ENCODE measurements at regions not wholly inside any gene's neighbourhood (a gene's known extent, or its start where the extent isn't known, plus 50 kb on each side); places are given as distances from the start of the nearest gene placed in this dataset.

DNA sequence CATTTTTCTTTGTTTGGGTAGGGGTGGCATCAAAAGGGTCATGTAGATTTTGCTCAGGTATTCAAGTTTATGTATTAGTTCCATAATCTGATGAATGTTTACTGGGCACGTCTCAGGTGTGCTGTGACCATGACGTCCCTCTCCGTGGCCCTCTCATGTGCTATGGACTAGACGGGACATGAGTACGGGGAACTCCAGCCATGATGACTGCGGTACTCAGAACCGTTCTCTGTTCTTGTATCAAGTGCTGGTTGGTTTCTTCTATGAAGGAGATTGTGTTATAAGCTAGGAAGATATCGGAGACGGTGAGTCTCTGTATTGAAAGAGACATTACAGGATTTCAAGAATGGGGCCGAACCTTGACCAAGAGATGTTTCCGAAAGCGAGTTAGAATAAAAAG is 116.5 kb upstream of the ADARB2 start (continued):
- TF ChIP-seq, protein P1, sequence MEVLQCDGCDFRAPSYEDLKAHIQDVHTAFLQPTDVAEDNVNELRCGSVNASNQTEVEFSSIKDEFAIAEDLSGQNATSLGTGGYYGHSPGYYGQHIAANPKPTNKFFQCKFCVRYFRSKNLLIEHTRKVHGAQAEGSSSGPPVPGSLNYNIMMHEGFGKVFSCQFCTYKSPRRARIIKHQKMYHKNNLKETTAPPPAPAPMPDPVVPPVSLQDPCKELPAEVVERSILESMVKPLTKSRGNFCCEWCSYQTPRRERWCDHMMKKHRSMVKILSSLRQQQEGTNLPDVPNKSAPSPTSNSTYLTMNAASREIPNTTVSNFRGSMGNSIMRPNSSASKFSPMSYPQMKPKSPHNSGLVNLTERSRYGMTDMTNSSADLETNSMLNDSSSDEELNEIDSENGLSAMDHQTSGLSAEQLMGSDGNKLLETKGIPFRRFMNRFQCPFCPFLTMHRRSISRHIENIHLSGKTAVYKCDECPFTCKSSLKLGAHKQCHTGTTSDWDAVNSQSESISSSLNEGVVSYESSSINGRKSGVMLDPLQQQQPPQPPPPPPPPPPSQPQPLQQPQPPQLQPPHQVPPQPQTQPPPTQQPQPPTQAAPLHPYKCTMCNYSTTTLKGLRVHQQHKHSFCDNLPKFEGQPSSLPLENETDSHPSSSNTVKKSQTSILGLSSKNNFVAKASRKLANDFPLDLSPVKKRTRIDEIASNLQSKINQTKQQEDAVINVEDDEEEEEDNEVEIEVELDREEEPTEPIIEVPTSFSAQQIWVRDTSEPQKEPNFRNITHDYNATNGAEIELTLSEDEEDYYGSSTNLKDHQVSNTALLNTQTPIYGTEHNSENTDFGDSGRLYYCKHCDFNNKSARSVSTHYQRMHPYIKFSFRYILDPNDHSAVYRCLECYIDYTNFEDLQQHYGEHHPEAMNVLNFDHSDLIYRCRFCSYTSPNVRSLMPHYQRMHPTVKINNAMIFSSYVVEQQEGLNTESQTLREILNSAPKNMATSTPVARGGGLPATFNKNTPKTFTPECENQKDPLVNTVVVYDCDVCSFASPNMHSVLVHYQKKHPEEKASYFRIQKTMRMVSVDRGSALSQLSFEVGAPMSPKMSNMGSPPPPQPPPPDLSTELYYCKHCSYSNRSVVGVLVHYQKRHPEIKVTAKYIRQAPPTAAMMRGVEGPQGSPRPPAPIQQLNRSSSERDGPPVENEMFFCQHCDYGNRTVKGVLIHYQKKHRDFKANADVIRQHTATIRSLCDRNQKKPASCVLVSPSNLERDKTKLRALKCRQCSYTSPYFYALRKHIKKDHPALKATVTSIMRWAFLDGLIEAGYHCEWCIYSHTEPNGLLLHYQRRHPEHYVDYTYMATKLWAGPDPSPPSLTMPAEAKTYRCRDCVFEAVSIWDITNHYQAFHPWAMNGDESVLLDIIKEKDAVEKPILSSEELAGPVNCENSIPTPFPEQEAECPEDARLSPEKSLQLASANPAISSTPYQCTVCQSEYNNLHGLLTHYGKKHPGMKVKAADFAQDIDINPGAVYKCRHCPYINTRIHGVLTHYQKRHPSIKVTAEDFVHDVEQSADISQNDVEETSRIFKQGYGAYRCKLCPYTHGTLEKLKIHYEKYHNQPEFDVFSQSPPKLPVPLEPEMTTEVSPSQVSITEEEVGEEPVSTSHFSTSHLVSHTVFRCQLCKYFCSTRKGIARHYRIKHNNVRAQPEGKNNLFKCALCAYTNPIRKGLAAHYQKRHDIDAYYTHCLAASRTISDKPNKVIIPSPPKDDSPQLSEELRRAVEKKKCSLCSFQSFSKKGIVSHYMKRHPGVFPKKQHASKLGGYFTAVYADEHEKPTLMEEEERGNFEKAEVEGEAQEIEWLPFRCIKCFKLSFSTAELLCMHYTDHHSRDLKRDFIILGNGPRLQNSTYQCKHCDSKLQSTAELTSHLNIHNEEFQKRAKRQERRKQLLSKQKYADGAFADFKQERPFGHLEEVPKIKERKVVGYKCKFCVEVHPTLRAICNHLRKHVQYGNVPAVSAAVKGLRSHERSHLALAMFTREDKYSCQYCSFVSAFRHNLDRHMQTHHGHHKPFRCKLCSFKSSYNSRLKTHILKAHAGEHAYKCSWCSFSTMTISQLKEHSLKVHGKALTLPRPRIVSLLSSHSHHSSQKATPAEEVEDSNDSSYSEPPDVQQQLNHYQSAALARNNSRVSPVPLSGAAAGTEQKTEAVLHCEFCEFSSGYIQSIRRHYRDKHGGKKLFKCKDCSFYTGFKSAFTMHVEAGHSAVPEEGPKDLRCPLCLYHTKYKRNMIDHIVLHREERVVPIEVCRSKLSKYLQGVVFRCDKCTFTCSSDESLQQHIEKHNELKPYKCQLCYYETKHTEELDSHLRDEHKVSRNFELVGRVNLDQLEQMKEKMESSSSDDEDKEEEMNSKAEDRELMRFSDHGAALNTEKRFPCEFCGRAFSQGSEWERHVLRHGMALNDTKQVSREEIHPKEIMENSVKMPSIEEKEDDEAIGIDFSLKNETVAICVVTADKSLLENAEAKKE (CRISPR knock-in tag; IDR thresholded peaks at IDR 0.05): no peak
- TF ChIP-seq POLR2AphosphoS5 (IDR thresholded peaks at IDR 0.05; ENCODE audit: low read depth) (no peak), NANOG (IDR thresholded peaks at IDR 0.05; ENCODE audit: borderline replicate concordance) (no peak), ZNF114 (CRISPR knock-in tag; IDR thresholded peaks at IDR 0.05) (no peak)
- TF ChIP-seq, protein P2, sequence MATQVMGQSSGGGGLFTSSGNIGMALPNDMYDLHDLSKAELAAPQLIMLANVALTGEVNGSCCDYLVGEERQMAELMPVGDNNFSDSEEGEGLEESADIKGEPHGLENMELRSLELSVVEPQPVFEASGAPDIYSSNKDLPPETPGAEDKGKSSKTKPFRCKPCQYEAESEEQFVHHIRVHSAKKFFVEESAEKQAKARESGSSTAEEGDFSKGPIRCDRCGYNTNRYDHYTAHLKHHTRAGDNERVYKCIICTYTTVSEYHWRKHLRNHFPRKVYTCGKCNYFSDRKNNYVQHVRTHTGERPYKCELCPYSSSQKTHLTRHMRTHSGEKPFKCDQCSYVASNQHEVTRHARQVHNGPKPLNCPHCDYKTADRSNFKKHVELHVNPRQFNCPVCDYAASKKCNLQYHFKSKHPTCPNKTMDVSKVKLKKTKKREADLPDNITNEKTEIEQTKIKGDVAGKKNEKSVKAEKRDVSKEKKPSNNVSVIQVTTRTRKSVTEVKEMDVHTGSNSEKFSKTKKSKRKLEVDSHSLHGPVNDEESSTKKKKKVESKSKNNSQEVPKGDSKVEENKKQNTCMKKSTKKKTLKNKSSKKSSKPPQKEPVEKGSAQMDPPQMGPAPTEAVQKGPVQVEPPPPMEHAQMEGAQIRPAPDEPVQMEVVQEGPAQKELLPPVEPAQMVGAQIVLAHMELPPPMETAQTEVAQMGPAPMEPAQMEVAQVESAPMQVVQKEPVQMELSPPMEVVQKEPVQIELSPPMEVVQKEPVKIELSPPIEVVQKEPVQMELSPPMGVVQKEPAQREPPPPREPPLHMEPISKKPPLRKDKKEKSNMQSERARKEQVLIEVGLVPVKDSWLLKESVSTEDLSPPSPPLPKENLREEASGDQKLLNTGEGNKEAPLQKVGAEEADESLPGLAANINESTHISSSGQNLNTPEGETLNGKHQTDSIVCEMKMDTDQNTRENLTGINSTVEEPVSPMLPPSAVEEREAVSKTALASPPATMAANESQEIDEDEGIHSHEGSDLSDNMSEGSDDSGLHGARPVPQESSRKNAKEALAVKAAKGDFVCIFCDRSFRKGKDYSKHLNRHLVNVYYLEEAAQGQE (IDR thresholded peaks at IDR 0.05; ENCODE audit: unreplicated experiment): no peak

DNA sequence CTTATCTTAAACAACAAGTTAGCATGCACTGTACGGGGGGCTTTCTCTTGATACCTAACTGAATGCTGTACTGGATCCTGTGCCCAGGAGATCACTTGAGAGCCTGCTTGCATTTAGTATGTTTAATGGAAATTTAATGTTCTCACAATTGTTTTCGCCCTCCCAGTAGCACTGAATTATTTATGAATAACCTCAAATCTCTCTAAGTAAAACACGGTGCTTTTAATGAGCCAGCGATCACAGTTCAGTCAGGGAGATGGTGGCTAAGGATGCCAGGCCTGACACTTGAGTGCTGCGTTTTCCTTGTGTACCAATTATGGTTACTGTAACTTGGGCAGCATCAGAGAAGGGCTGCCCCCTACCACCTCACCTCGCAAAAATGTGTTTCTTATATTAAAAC is 115.5 kb upstream of the ADARB2 start:
- ATAC-seq (no peak), DNase-seq (ENCODE audit: low spot score) (no peak)
- Histone ChIP-seq H3K9me2 (ENCODE audit: insufficient read depth) (no peaks in the 10 kb centered on the region), H4K20me1 (replicated peaks; ENCODE audit: insufficient read depth) (no peaks in the 10 kb centered on the region), H3K4me2 (no peak overlapping the region), H3K27me3 (ENCODE audit: insufficient read depth) (no peaks in the 10 kb centered on the region), H3F3A (replicated peaks; ENCODE audit: low read depth) (no peaks in the 10 kb centered on the region), H3K27ac (ENCODE audit: low read depth) (no peak overlapping the region), H3K4me1 (ENCODE audit: insufficient read depth) (no peaks in the 10 kb centered on the region), H3K36me3 (ENCODE audit: insufficient read depth) (no peaks in the 10 kb centered on the region), H3K4me3 (no peak overlapping the region), H3K79me2 (replicated peaks; ENCODE audit: insufficient read depth) (no peaks in the 10 kb centered on the region), H2AFZ (no peak overlapping the region)
- H3K4me1 Mint-ChIP-seq: no peaks in the 10 kb centered on the region
- H3K9me3 Mint-ChIP-seq: no peaks in the 10 kb centered on the region
- no peaks in the 10 kb centered on the region for H3K36me3 Mint-ChIP-seq (ENCODE audit: low read depth)
- no peak overlapping the region for H3K27ac Mint-ChIP-seq
- H3K27me3 Mint-ChIP-seq (ENCODE audit: insufficient read depth, low read depth, poor library complexity): no peaks in the 10 kb centered on the region
- no peak overlapping the region for H3K4me3 Mint-ChIP-seq
- TF ChIP-seq EZH2phosphoT487 (IDR thresholded peaks at IDR 0.05; ENCODE audit: unreplicated experiment) (no peak), STAT1 (IDR thresholded peaks at IDR 0.05; ENCODE audit: unreplicated experiment) (no peak)
- TF ChIP-seq, protein P1 (CRISPR knock-in tag; IDR thresholded peaks at IDR 0.05): no peak
